ENCODE measurements at regions not wholly inside any gene's neighbourhood (a gene's known extent, or its start where the extent isn't known, plus 50 kb on each side); places are given as distances from the start of the nearest gene placed in this dataset.

- TF ChIP-seq CTCF (IDR thresholded peaks at IDR 0.05) (no peak), POLR2A (IDR thresholded peaks at IDR 0.05) (no peak)
Observed at GRCh38 chr13:50686551-50686950, 156.9 kb downstream of the DLEU7 start.

Measured in ovary (tissue), 3 donors.